Neural progenitor cell (in vitro differentiated cells): ENCODE measurements at regions not wholly inside any gene's neighbourhood (a gene's known extent, or its start where the extent isn't known, plus 50 kb on each side); places are given as distances from the start of the nearest gene placed in this dataset.

Experiments used
- DNase-seq: peaks from one replicate; pipeline ENCODE4 v3.0.0-alpha.2; 2016; ENCODE audit warnings: low spot score
- H2AFZ ChIP-seq: fragments of 200-600 bp; sonication (generic); replicated peaks from 2 replicates; pipeline ENCODE4 v1.6.1; 2016; ENCODE audit warnings: antibody characterized with exemption
- H3F3A ChIP-seq: fragments of 200-600 bp; sonication (generic); 2 replicates; pipeline ENCODE4 v1.6.1; 2016; ENCODE audit warnings: antibody characterized with exemption, low read depth
- H3K27ac ChIP-seq: fragments of 200-600 bp; sonication (generic); 2 replicates; pipeline ENCODE4 v1.5.1; 2016; ENCODE audit warnings: mild to moderate bottlenecking
- H3K27me3 ChIP-seq: fragments of 200-600 bp; sonication (generic); 2 replicates; pipeline ENCODE4 v1.6.1; 2016; ENCODE audit warnings: mild to moderate bottlenecking, moderate library complexity
- H3K36me3 ChIP-seq: fragments of 200-600 bp; sonication (generic); 2 replicates; pipeline ENCODE4 v1.5.1; 2016
- H3K4me1 ChIP-seq: fragments of 200-600 bp; sonication (generic); 2 replicates; pipeline ENCODE4 v1.6.1; 2016; ENCODE audit warnings: mixed run types
- H3K4me2 ChIP-seq: fragments of 200-600 bp; sonication (generic); 2 replicates; pipeline ENCODE4 v1.6.1; 2016
- H3K4me3 ChIP-seq: fragments of 200-600 bp; sonication (generic); 2 replicates; pipeline ENCODE4 v1.5.1; 2016
- H3K79me2 ChIP-seq: fragments of 200-600 bp; sonication (generic); 2 replicates; pipeline ENCODE4 v1.6.1; 2016; ENCODE audit warnings: low read depth
- H3K9ac ChIP-seq: fragments of 200-600 bp; sonication (generic); 2 replicates; pipeline ENCODE4 v1.6.1; 2016
- H3K9me3 ChIP-seq: fragments of 200-600 bp; sonication (generic); 2 replicates; pipeline ENCODE4 v1.5.1; 2016; ENCODE audit warnings: low read depth
- H4K20me1 ChIP-seq: fragments of 200-600 bp; sonication (generic); 2 replicates; pipeline ENCODE4 v1.6.1; 2016; ENCODE audit warnings: low read depth
- H3K27ac Mint-ChIP-seq: 3 replicates; pipeline ENCODE4 v1.8.0; 2021; ENCODE audit warnings: mixed read lengths
- H3K27me3 Mint-ChIP-seq: 2 replicates; pipeline ENCODE4 v1.8.0; 2022; ENCODE audit warnings: low read depth, mild to moderate bottlenecking, inconsistent platforms, moderate library complexity, mixed read lengths; ENCODE audit not compliant: insufficient read depth
- H3K36me3 Mint-ChIP-seq: 3 replicates; pipeline ENCODE4 v1.8.0; 2021; ENCODE audit warnings: mixed read lengths
- H3K4me1 Mint-ChIP-seq: 3 replicates; pipeline ENCODE4 v1.8.0; 2021; ENCODE audit warnings: mixed read lengths
- H3K4me3 Mint-ChIP-seq: 3 replicates; pipeline ENCODE4 v1.8.0; 2021; ENCODE audit warnings: mild to moderate bottlenecking, moderate library complexity, mixed read lengths
- H3K9me3 Mint-ChIP-seq: 3 replicates; pipeline ENCODE4 v1.8.0; 2020; ENCODE audit warnings: mixed read lengths
- EZH2 ChIP-seq: fragments of 200-600 bp; sonication (generic); IDR thresholded peaks from 2 replicates; pipeline ENCODE4 v1.6.1; 2017; ENCODE audit warnings: antibody characterized with exemption, mild to moderate bottlenecking, moderate library complexity
- EZH2phosphoT487 ChIP-seq: fragments of 200-600 bp; sonication (generic); IDR thresholded peaks from 2 replicates; pipeline ENCODE4 v1.6.1; 2017; ENCODE audit warnings: antibody characterized with exemption
- TF ChIP-seq, protein P1 (sequence below): fragments of 200-600 bp; sonication (generic); IDR thresholded peaks from 2 replicates; pipeline ENCODE4 v1.5.1; 2017; ENCODE audit warnings: antibody characterized with exemption, mild to moderate bottlenecking

DNA sequence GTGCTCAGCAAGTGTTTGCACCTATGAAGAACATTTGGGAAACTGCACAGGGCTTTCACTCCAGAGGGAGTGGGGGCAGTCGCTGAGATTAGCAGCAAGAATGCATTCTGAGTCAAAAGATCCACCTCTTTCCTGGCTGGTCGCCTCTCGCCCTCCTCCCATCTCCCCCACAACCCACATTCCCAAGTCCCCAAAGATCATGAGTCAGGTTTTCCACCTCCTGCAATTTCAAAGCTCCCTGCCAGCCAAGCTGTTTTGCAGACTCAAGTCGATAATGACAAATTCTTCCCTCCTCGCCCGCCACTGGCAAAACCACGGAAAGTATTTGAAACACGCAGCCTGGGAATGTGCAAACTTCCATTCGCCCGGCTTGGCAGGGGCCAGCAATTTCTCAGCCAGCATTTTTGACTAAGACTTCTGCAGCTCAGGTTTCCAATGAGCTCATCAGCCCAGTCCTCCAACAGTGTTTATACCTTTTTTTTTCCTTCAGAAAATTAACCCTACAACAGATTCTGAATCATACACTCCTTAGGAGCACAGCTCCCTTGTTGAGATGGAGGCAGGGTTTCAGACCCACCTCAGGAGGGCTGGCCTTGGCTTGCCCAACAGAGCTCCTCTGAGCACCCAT, 181.4 kb downstream of the SMAD6 start:
- Mint-ChIP-seq H3K27ac (peak overlapping the region; percentile 57), H3K4me3 (peak overlapping the region; percentile 57), H3K27me3 (peaks cover 15% of the 10 kb centered on the region), H3K36me3 (no peaks in the 10 kb centered on the region), H3K9me3 (peaks cover 13% of the 10 kb centered on the region), H3K4me1 (peaks cover 27% of the 10 kb centered on the region)
- Histone ChIP-seq H3K9ac (no peak overlapping the region), H3K27ac (no peak overlapping the region), H3K27me3 (no peaks in the 10 kb centered on the region), H3K9me3 (no peaks in the 10 kb centered on the region), H3K79me2 (no peaks in the 10 kb centered on the region), H3F3A (peaks cover 6% of the 10 kb centered on the region), H3K4me1 (peaks cover 13% of the 10 kb centered on the region), H4K20me1 (no peaks in the 10 kb centered on the region), H3K36me3 (no peaks in the 10 kb centered on the region), H2AFZ (peak overlapping the region; percentile 83), H3K4me2 (peak overlapping the region; percentile 36), H3K4me3 (no peak overlapping the region)
- DNase-seq, result peak; percentile 68
- TF ChIP-seq EZH2phosphoT487 (no peak), EZH2 (no peak)
- TF ChIP-seq, protein P1, sequence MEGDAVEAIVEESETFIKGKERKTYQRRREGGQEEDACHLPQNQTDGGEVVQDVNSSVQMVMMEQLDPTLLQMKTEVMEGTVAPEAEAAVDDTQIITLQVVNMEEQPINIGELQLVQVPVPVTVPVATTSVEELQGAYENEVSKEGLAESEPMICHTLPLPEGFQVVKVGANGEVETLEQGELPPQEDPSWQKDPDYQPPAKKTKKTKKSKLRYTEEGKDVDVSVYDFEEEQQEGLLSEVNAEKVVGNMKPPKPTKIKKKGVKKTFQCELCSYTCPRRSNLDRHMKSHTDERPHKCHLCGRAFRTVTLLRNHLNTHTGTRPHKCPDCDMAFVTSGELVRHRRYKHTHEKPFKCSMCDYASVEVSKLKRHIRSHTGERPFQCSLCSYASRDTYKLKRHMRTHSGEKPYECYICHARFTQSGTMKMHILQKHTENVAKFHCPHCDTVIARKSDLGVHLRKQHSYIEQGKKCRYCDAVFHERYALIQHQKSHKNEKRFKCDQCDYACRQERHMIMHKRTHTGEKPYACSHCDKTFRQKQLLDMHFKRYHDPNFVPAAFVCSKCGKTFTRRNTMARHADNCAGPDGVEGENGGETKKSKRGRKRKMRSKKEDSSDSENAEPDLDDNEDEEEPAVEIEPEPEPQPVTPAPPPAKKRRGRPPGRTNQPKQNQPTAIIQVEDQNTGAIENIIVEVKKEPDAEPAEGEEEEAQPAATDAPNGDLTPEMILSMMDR, result no peak

DNA sequence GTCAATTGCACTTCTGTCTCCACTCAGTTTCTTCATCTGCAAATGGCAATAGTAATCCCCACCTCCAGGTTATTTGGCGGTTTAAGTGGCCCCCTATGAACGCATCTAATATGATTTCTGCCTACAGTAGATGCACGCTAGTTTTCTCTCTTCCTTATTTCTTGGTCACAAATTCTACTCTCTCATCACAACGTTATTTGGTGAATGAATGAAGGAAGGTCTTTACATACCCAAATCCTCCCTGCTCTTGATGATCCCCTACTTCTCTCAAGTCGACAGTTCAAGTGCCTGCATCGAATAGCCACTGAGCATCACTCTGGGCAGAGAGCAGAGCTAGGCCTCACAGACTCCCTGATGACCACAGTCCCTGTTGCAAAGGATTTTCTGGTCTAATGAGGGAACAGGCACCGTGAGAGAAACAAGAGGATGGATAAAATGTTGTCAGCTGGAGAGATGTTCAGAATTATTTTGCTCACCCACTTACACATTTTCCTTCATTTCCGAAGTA, 181.2 kb upstream of the SMAD3 start:
- no peaks in the 10 kb centered on the region for H3K36me3 ChIP-seq
- Mint-ChIP-seq H3K4me3 (no peak overlapping the region), H3K9me3 (peaks cover 18% of the 10 kb centered on the region), H3K4me1 (peaks cover 27% of the 10 kb centered on the region), H3K27ac (peak overlapping the region; percentile 30), H3K36me3 (no peaks in the 10 kb centered on the region), H3K27me3 (peaks cover 13% of the 10 kb centered on the region)
- H3K9ac ChIP-seq, result no peak overlapping the region
- no peak for DNase-seq
- no peak for TF ChIP-seq EZH2
- TF ChIP-seq, protein P1, result no peak
- TF ChIP-seq EZH2phosphoT487, result no peak
- H2AFZ ChIP-seq, result peak overlapping the region; percentile 83
- no peak overlapping the region for H3K4me3 ChIP-seq
- peaks cover 6% of the 10 kb centered on the region for H3F3A ChIP-seq
- no peaks in the 10 kb centered on the region for H4K20me1 ChIP-seq
- H3K4me1 ChIP-seq, result peaks cover 13% of the 10 kb centered on the region
- H3K79me2 ChIP-seq, result no peaks in the 10 kb centered on the region
- H3K27me3 ChIP-seq, result no peaks in the 10 kb centered on the region
- no peak overlapping the region for H3K4me2 ChIP-seq
- H3K27ac ChIP-seq, result no peak overlapping the region
- H3K9me3 ChIP-seq, result no peaks in the 10 kb centered on the region

DNA sequence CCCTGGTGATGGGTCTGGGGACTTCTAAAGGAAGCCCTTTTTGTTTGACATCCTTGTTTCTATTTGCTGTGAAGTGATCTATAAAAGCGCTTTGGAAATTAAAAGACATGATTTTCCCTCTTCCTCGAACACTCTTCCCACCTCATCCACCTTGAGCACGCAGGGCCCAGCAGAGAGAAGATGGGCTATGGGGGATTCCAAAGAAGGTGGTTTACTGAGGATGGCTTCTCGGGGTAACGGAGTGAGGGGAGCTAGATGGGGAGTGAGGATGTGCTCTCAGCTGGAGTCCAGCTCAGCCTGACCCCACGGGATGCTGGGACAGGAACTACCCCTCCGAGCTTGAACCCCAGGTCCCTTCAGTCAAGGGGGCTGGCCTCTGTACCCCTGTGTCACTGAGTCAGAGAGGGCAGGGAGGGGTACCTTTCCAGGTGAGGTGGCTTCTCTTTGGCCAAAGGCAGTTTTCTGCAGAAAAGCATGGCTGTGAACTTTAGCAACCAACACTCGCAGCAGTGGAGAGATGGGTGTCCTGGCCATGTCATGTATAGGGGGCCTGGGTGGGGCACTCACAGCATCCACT, 180.7 kb upstream of the SMAD3 start:
- H2AFZ ChIP-seq, result no peak overlapping the region
- no peaks in the 10 kb centered on the region for H3K9me3 ChIP-seq
- Mint-ChIP-seq H3K36me3 (no peaks in the 10 kb centered on the region), H3K27me3 (peaks cover 13% of the 10 kb centered on the region), H3K27ac (no peak overlapping the region), H3K9me3 (peaks cover 22% of the 10 kb centered on the region), H3K4me1 (peaks cover 27% of the 10 kb centered on the region), H3K4me3 (no peak overlapping the region)
- H3K9ac ChIP-seq, result no peak overlapping the region
- peaks cover 13% of the 10 kb centered on the region for H3K4me1 ChIP-seq
- no peak overlapping the region for H3K27ac ChIP-seq
- H3K27me3 ChIP-seq, result no peaks in the 10 kb centered on the region
- H3K4me2 ChIP-seq, result no peak overlapping the region
- H4K20me1 ChIP-seq, result no peaks in the 10 kb centered on the region
- no peaks in the 10 kb centered on the region for H3K79me2 ChIP-seq
- no peak overlapping the region for H3K4me3 ChIP-seq
- no peak for DNase-seq
- TF ChIP-seq EZH2phosphoT487, result no peak
- H3F3A ChIP-seq, result peaks cover 6% of the 10 kb centered on the region
- H3K36me3 ChIP-seq, result no peaks in the 10 kb centered on the region
